ENCODE measurements at regions not wholly inside any gene's neighbourhood (a gene's known extent, or its start where the extent isn't known, plus 50 kb on each side); places are given as distances from the start of the nearest gene placed in this dataset.

GRCh38 chr12:24482882-24483604 lies 465.9 kb downstream of the BCAT1 start:
- TF ChIP-seq CTCF (IDR thresholded peaks at IDR 0.05) (no peak), POLR2A (IDR thresholded peaks at IDR 0.05) (no peak), EP300 (IDR thresholded peaks at IDR 0.05) (no peak)
